ENCODE measurements at regions not wholly inside any gene's neighbourhood (a gene's known extent, or its start where the extent isn't known, plus 50 kb on each side); places are given as distances from the start of the nearest gene placed in this dataset.
"Not testable (repeated sequence)": the region's sequence is repeated elsewhere in the genome, so short reads cannot be mapped to it uniquely, and the experiment has no call there.

GRCh38 chr15:81706816-81707346 lies 332.9 kb upstream of the TMC3 start:
- not testable (repeated sequence) for DNase-seq

GRCh38 chr15:81705727-81706126 lies 331.7 kb upstream of the TMC3 start:
- DNase-seq: not testable (repeated sequence)

GRCh38 chr15:81686021-81686420 lies 312.0 kb upstream of the TMC3 start:
- no peak for DNase-seq

- no peak for DNase-seq
Observed at GRCh38 chr15:81685237-81685636, 311.2 kb upstream of the TMC3 start.

GRCh38 chr15:81680829-81681228 lies 306.8 kb upstream of the TMC3 start:
- DNase-seq: no peak

GRCh38 chr15:81666839-81667238 lies 292.8 kb upstream of the TMC3 start:
- no peak for DNase-seq

GRCh38 chr15:81660976-81661375 lies 287.0 kb upstream of the TMC3 start:
- no peak for DNase-seq

- DNase-seq: no peak
Observed at GRCh38 chr15:81653259-81653658, 279.2 kb upstream of the TMC3 start.

GRCh38 chr15:81645470-81645869 lies 271.5 kb upstream of the TMC3 start:
- DNase-seq: no peak

- no peak for DNase-seq
Observed at GRCh38 chr15:81643771-81644170, 269.8 kb upstream of the TMC3 start.

GRCh38 chr15:81642451-81642990 lies 268.5 kb upstream of the TMC3 start:
- no peak for DNase-seq

- DNase-seq: not testable (repeated sequence)
Observed at GRCh38 chr15:81636064-81636463, 262.1 kb upstream of the TMC3 start.

GRCh38 chr15:81633889-81634288 lies 259.9 kb upstream of the TMC3 start:
- DNase-seq: no peak

GRCh38 chr15:81625896-81626295 lies 251.9 kb upstream of the TMC3 start:
- DNase-seq: no peak

GRCh38 chr15:81619002-81619401 lies 245.0 kb upstream of the TMC3 start:
- no peak for DNase-seq

GRCh38 chr15:81612631-81613030 lies 238.6 kb upstream of the TMC3 start:
- no peak for DNase-seq

GRCh38 chr15:81611679-81612078 lies 237.7 kb upstream of the TMC3 start:
- DNase-seq: no peak

GRCh38 chr15:81608309-81608829 lies 234.4 kb upstream of the TMC3 start:
- no peak for DNase-seq

GRCh38 chr15:81604713-81605112 lies 230.7 kb upstream of the TMC3 start:
- no peak for DNase-seq

- DNase-seq: no peak
Observed at GRCh38 chr15:81596159-81596865, 222.3 kb upstream of the TMC3 start.

GRCh38 chr15:81595752-81596151 lies 221.7 kb upstream of the TMC3 start:
- DNase-seq: no peak

GRCh38 chr15:81589671-81590070 lies 215.7 kb upstream of the TMC3 start:
- DNase-seq: no peak

GRCh38 chr15:81575436-81576123 lies 201.6 kb upstream of the TMC3 start:
- DNase-seq: peak; percentile 78

All from dermis blood vessel endothelial cell (primary cell).